ENCODE measurements at regions not wholly inside any gene's neighbourhood (a gene's known extent, or its start where the extent isn't known, plus 50 kb on each side); places are given as distances from the start of the nearest gene placed in this dataset.
"Not testable (repeated sequence)": the region's sequence is repeated elsewhere in the genome, so short reads cannot be mapped to it uniquely, and the experiment has no call there.

DNA sequence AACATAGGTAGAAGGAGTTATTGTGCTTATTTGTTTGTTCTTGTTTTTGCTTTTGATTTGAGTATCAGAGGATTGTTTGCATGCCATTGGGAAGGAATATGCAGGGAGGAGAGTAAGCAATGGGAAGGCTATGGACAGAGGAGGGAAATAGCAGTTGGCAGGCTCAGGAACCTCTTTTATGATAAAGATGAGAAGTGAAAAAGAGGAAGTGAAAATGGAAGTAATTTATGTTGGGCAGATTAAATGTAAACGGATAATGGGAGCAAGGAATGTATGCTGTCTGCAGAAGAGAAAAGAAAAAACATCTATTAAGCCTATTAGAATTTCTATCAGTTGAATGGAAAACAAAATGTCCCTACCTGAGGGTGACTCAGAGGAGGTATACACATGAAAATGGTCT is 90.1 kb upstream of the NPSR1 start:
- H3K4me3 ChIP-seq (ENCODE audit: insufficient read length, low read depth), result no peak overlapping the region
- H3K27me3 ChIP-seq (ENCODE audit: insufficient read depth, insufficient read length), result no peaks in the 10 kb centered on the region
- no peak overlapping the region for H3K9ac ChIP-seq (ENCODE audit: insufficient read length, low read depth)
- H3K4me1 ChIP-seq (ENCODE audit: insufficient read depth, insufficient read length), result no peaks in the 10 kb centered on the region
- no peaks in the 10 kb centered on the region for H3K36me3 ChIP-seq (ENCODE audit: insufficient read depth, insufficient read length, low read length)
- TF ChIP-seq ZNF274 (IDR thresholded peaks at IDR 0.05; ENCODE audit: low read depth, low read length), result no peak
- TF ChIP-seq YY1 (IDR thresholded peaks at IDR 0.05; ENCODE audit: insufficient read depth, insufficient read length), result no peak
- no peak for TF ChIP-seq SUZ12 (IDR thresholded peaks at IDR 0.05; ENCODE audit: extremely low read depth, insufficient read depth, insufficient read length)
- H3K9me3 ChIP-seq (ENCODE audit: insufficient read depth, low read length), result 0 out of 2 replicates have a peak, but pooled peaks cover 4% of the 10 kb centered on the region
- DNase-seq (ENCODE audit: low read depth, low spot score), result no peak

DNA sequence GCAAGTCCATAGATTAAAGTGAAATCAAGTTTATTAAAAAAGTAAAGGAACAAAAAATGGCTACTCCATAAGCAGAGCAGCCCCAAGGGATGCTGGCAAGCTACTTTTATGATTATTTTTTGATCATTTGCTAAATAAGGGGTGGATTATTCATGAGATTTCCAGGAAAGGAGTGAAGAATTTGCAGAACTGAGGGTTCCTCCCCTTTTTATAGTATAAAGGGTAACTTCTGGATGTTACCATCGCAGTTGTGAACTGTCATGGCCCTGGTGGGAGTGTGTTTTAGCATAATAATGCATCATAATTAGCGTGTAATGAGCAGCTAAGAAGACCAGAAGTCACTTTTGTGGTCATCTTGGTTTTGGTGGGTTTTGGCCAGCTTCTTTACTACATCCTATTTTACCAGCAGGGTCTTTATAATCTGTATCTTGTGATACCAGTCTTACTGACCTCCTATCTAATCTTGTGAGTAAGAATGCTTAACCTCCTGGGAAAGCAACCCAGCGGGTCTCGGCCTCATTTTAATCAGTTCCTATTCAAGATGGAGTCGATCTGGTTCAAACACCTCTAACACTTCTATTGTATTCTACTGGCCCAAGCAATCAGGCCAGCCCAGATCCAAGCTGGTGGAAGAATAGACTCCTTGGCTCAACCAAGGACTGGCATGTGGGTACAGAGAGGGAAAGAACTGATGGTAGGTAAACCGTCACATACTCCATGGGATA is 87.9 kb upstream of the NPSR1 start:
- no peak for DNase-seq (ENCODE audit: low read depth, low spot score)
- H3K4me3 ChIP-seq (ENCODE audit: insufficient read length, low read depth), result no peak overlapping the region
- no peaks in the 10 kb centered on the region for H3K9me3 ChIP-seq (ENCODE audit: insufficient read depth, low read length)
- H3K27me3 ChIP-seq (ENCODE audit: insufficient read depth, insufficient read length), result no peaks in the 10 kb centered on the region
- TF ChIP-seq SUZ12 (IDR thresholded peaks at IDR 0.05; ENCODE audit: extremely low read depth, insufficient read depth, insufficient read length) (no peak), ZNF274 (IDR thresholded peaks at IDR 0.05; ENCODE audit: low read depth, low read length) (no peak), YY1 (IDR thresholded peaks at IDR 0.05; ENCODE audit: insufficient read depth, insufficient read length) (no peak)
- H3K4me1 ChIP-seq (ENCODE audit: insufficient read depth, insufficient read length), result no peaks in the 10 kb centered on the region
- no peak overlapping the region for H3K9ac ChIP-seq (ENCODE audit: insufficient read length, low read depth)
- no peaks in the 10 kb centered on the region for H3K36me3 ChIP-seq (ENCODE audit: insufficient read depth, insufficient read length, low read length)

DNA sequence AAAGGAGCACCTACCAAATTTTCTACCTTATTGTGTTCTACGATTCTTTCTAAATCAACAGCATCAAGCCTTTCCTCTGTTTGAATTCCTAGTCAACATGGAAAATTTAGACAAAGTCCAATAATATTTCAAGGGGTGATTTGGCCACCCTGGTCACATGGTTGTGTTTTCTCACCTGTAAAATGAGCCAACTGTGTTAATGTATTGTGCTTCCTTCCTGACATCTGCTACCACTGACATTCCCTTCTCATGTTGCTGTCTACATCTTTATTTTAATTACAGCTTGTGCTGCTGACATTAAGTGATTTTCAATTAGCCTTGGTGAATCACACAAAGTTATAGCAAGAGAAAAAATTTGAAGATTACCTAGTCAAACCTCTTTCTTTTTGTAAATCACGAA is 83.0 kb upstream of the NPSR1 start:
- H3K36me3 ChIP-seq (ENCODE audit: insufficient read depth, insufficient read length, low read length), result no peaks in the 10 kb centered on the region
- H3K4me3 ChIP-seq (ENCODE audit: insufficient read length, low read depth), result no peak overlapping the region
- no peaks in the 10 kb centered on the region; the same call in 1 of the 2 replicates for H3K9me3 ChIP-seq (ENCODE audit: insufficient read depth, low read length)
- no peaks in the 10 kb centered on the region for H3K27me3 ChIP-seq (ENCODE audit: insufficient read depth, insufficient read length)
- TF ChIP-seq SUZ12 (IDR thresholded peaks at IDR 0.05; ENCODE audit: extremely low read depth, insufficient read depth, insufficient read length) (no peak), ZNF274 (IDR thresholded peaks at IDR 0.05; ENCODE audit: low read depth, low read length) (no peak), YY1 (IDR thresholded peaks at IDR 0.05; ENCODE audit: insufficient read depth, insufficient read length) (no peak)
- H3K9ac ChIP-seq (ENCODE audit: insufficient read length, low read depth), result no peak overlapping the region
- H3K4me1 ChIP-seq (ENCODE audit: insufficient read depth, insufficient read length), result no peaks in the 10 kb centered on the region
- DNase-seq (ENCODE audit: low read depth, low spot score), result no peak

DNA sequence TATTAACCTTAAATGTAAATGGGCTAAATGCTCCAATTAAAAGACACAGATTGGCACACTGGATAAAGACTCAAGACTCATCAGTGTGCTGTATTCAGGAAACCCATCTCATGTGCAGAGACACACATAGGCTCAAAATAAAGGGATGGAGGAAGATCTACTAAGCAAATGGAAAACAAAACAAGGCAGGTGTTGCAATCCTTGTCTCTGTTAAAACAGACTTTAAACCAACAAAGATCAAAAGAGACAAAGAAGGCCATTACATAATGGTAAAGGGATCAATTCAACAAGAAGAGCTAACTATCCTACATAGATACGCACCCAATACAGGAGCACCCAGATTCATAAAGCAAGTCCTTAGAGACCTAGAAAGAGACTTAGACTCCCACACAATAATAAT is 80.1 kb upstream of the NPSR1 start:
- H3K4me1 ChIP-seq (ENCODE audit: insufficient read depth, insufficient read length); H3K9me3 ChIP-seq (ENCODE audit: insufficient read depth, low read length); H3K36me3 ChIP-seq (ENCODE audit: insufficient read depth, insufficient read length, low read length); H3K27me3 ChIP-seq (ENCODE audit: insufficient read depth, insufficient read length); DNase-seq (ENCODE audit: low read depth, low spot score); H3K4me3 ChIP-seq (ENCODE audit: insufficient read length, low read depth); H3K9ac ChIP-seq (ENCODE audit: insufficient read length, low read depth): not testable (repeated sequence)

DNA sequence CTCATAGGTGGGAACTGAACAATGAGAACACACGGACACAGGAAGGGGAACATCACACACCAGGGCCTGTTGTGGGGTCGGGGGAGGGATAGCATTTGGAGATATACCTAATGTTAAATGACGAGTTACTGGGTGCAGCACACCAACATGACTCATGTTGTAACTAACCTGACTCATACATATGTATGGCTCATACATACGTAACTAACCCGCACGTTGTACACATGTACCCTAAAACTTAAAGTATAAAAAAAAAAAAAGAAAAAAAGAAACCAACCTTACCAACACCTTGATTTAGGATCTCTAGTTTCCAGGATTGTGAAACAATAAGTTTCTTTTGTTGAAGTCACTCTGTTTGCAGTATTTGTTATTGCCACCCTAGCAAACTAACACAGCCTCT is 76.3 kb upstream of the NPSR1 start:
- DNase-seq (ENCODE audit: low read depth, low spot score); H3K4me1 ChIP-seq (ENCODE audit: insufficient read depth, insufficient read length); H3K9me3 ChIP-seq (ENCODE audit: insufficient read depth, low read length); H3K4me3 ChIP-seq (ENCODE audit: insufficient read length, low read depth); H3K9ac ChIP-seq (ENCODE audit: insufficient read length, low read depth); H3K36me3 ChIP-seq (ENCODE audit: insufficient read depth, insufficient read length, low read length); H3K27me3 ChIP-seq (ENCODE audit: insufficient read depth, insufficient read length): not testable (repeated sequence)

DNA sequence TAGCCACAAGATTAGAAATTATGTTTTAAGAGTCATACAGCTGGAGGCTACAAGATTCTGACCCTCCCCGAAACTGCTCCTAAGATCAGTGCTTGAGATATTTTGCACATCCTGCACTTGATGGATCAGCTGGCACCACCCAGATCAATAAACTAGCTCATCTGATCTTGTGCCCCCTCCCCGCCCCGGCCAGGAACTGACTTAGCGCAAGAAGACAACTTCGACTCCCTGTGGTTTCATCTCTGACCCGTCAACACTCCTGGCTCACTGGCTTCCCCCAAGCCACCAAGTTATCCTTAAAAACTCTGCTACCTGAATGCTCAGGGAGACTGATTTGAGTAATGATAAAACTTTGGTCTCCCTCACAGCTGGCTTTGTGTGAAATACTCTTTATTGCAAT is 73.5 kb upstream of the NPSR1 start:
- Histone ChIP-seq H3K9ac (ENCODE audit: insufficient read length, low read depth) (no peak overlapping the region), H3K4me3 (ENCODE audit: insufficient read length, low read depth) (no peak overlapping the region), H3K4me1 (ENCODE audit: insufficient read depth, insufficient read length) (no peaks in the 10 kb centered on the region), H3K36me3 (ENCODE audit: insufficient read depth, insufficient read length, low read length) (no peaks in the 10 kb centered on the region), H3K27me3 (ENCODE audit: insufficient read depth, insufficient read length) (no peaks in the 10 kb centered on the region), H3K9me3 (ENCODE audit: insufficient read depth, low read length) (no peaks in the 10 kb centered on the region)
- TF ChIP-seq YY1 (IDR thresholded peaks at IDR 0.05; ENCODE audit: insufficient read depth, insufficient read length) (no peak), SUZ12 (IDR thresholded peaks at IDR 0.05; ENCODE audit: extremely low read depth, insufficient read depth, insufficient read length) (no peak)
- no peak for DNase-seq (ENCODE audit: low read depth, low spot score)

DNA sequence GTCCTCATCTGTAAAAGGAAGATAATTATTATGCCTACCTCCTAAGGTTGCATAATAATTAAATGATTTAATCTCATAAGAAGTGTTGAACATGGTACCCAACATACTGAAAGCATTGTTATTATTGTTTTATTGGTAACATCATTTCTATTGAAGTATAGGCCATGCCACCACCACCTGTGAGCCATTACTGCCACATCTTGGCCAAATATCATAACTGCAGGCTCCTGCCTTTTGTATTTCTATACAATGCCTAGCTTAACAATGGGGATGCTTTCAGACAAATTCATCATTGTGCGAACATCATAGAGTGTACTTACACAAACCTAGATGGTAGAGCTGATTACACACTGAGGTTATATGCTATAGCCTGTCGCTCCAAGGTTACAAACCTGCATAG is 61.1 kb upstream of the NPSR1 start:
- Histone ChIP-seq H3K4me1 (ENCODE audit: insufficient read depth, insufficient read length) (peaks cover 2% of the 10 kb centered on the region), H3K9me3 (ENCODE audit: insufficient read depth, low read length) (peaks cover 3% of the 10 kb centered on the region; the same call in 1 of the 2 replicates), H3K36me3 (ENCODE audit: insufficient read depth, insufficient read length, low read length) (no peaks in the 10 kb centered on the region), H3K9ac (ENCODE audit: insufficient read length, low read depth) (no peak overlapping the region), H3K4me3 (ENCODE audit: insufficient read length, low read depth) (no peak overlapping the region), H3K27me3 (ENCODE audit: insufficient read depth, insufficient read length) (no peaks in the 10 kb centered on the region)
- TF ChIP-seq ZNF274 (IDR thresholded peaks at IDR 0.05; ENCODE audit: low read depth, low read length), result no peak
- no peak for TF ChIP-seq YY1 (IDR thresholded peaks at IDR 0.05; ENCODE audit: insufficient read depth, insufficient read length)
- TF ChIP-seq SUZ12 (IDR thresholded peaks at IDR 0.05; ENCODE audit: extremely low read depth, insufficient read depth, insufficient read length), result no peak
- DNase-seq (ENCODE audit: low read depth, low spot score), result peak; percentile 13
